Activated CD4-positive, alpha-beta T cell treated with anti-CD3 and anti-CD28 coated beads, Interleukin-2, Interleukin-4, amounts not matched to agents 100 ng/mL and 50 ng/mL, durations not matched to agents 16 hours and 8 hours (primary cell): ENCODE measurements at regions not wholly inside any gene's neighbourhood (a gene's known extent, or its start where the extent isn't known, plus 50 kb on each side); places are given as distances from the start of the nearest gene placed in this dataset.

ENCODE experiments used
- DNase-seq: peaks from one replicate; pipeline ENCODE4 v3.0.0-alpha.2; 2020; ENCODE audit warnings: low spot score

GRCh38 chr5:174410716-174411478, 313.5 kb upstream of the MSX2 start:
- no peak for DNase-seq

DNA sequence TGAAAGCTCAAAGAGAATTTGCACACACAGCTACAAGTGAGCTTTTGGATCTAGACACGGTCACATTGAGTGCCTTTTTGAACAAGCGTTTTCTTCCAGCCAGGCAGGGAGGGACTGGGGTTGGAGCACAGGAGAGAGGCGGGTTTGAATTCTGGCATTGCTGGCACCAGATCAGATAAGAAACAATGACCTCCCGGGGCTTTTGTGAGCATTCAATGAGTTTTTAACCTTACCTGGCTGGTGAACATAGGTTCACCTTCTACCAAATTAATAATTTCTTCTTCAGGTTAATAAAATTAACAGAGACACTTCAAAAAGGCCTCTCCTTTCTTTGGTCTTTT, 312.9 kb upstream of the MSX2 start:
- DNase-seq: no peak

GRCh38 chr5:174412374-174412773, 312.0 kb upstream of the MSX2 start:
- DNase-seq: no peak

DNA sequence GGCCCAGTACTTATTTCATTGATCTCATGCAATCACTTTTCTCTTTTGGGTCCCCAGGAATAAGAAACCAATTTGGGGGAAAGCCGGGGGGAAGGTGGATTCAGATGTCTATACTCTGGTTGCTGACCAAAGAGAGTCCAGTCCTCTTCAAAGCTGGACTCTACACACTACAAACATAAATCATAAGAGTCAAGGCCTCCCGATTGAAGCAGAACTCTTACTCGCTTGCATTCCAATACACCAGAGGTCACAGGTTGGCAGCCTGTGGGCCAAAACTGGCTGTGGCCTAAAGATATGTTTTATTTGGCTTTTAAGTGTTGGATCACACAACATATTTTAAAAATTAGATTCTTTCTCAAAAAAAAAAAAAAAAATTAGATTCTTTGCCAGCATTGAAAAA, 311.4 kb upstream of the MSX2 start:
- no peak for DNase-seq

DNA sequence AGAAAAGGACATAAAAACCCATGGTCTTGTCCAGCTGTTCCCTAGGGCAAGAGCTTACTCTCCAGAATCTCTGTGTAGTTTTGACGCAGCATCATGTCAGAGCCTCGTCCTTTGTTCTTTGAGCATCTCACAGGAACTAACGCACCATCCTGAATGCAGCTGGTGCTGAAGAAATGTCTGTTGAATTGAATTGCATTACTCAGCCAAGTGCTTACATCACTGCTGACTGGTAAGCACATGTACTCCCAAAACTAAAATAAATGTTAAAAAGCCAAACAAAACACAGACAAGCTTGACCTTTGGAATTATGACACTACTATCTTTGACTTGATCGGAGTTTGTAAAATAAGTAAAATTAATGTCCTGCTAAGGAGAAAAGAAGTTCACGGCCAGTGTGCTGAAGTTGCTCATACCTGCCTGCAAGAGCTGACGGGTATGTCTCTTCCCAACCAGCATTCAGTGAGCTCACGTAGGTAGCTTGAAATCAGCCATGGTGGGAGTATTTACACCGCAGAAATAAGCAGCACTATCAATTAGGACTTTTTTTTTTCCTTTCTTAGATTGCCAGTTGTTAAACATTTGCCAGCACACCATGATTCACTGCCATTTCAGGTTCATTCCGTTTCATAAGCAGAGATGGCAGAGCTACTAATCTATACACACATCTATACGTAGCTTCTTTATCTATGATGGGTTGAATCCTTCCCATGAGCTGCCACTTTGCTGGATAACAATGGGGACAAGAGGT, 310.6 kb upstream of the MSX2 start:
- no peak for DNase-seq

DNA sequence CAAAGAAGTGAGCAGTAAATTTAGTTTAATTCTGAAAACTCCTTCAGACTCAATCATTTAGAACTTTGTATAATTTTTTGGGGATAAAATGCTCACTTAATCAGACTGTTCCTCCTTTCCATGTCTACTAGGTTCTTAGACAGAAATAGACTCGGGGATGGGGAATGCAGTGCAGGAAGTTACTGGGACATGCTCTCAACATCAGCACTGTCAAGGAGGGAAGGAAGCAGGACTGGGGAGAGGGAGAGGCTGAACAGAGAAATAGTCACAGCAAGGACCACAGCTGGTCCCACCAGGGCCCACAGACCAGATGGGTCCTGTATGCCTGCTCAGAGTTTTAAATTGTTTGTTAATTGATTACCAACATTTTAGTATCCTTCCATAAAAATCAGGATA, 310.1 kb upstream of the MSX2 start:
- no peak for DNase-seq

GRCh38 chr5:174418809-174419539, 305.4 kb upstream of the MSX2 start:
- DNase-seq: no peak

- peak; percentile 82 for DNase-seq
Measured at GRCh38 chr5:174419540-174420132, 304.7 kb upstream of the MSX2 start.

- DNase-seq: no peak
Measured at GRCh38 chr5:174420651-174421407, 303.6 kb upstream of the MSX2 start.

- DNase-seq: no peak
Measured at GRCh38 chr5:174421408-174421805, 303.0 kb upstream of the MSX2 start.

- no peak for DNase-seq
Measured at GRCh38 chr5:174423558-174423957, 300.8 kb upstream of the MSX2 start.

DNA sequence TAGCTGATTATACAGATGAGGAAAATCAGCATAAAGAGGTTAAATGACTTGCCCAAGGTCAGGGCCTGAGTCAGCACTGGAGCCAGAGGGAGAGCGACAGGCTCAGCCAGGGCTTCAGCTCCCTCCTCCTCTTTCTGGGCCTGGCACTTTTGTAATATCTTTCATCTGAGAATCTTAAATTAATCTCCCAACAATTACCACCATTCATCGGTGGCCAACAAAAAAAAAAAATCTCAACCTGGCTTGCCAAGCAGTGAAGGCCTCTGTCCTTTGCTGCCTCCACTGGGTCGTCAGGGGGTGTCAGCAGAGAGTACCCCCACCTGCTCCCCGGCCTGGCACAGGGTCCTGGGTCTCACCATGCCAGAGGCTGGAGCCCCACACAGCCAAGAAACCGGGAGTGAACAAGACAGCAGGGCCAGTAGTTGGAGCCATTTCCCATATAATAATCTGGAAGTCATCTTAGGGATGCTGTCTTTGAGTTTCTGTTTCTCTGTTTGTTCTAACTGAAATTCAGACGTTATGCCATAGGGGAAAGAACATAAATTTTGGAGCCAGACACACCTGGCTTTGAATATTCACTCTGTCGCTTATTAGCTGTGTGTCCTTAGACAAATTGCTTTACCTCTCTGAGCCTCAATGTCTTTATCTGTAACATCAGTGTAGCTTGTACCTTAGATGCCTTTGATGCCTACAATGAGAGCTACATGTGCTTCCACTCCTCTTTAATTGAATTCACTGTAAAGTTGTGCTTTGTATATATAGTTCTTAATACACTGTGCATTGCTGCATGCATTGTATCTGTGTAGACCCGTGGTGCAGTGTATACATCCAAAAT, 299.9 kb upstream of the MSX2 start:
- no peak for DNase-seq

DNA sequence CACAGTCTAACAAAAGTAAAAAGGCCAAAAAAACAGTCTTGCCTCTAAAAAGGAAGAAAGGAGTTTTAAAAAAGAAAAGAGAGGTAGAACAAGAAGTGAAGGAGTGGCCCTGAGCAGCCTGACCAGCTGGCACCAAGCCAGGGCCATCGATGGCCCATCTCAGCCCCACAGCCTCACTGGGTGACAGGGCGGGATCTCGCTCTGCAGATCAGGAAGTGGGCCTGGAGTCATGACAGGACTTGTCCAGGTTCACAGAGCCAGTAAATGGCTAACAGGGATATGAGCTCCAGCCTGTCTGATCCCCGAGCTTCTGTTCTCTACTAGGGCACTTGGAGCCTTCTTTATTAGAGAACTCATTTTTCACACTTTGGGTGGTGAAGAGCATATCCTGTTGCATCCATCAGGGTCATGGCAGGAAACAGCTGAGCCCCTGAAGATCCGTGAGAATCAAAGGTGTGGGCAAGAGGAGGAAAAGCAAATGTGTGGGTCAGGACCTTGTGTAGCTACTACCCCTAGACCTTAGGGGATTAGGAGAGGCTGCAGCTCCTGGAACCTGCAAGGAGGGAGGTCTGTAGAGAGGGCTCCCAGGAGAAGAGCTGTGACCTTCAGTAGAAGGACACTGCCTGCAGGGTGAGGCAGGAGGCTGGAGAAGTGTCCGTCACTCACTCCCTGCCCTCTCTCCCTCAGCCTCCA, 299.0 kb upstream of the MSX2 start:
- no peak for DNase-seq

GRCh38 chr5:174425964-174426290, 298.5 kb upstream of the MSX2 start:
- DNase-seq: no peak

GRCh38 chr5:174426388-174426787, 298.0 kb upstream of the MSX2 start:
- DNase-seq: no peak

DNA sequence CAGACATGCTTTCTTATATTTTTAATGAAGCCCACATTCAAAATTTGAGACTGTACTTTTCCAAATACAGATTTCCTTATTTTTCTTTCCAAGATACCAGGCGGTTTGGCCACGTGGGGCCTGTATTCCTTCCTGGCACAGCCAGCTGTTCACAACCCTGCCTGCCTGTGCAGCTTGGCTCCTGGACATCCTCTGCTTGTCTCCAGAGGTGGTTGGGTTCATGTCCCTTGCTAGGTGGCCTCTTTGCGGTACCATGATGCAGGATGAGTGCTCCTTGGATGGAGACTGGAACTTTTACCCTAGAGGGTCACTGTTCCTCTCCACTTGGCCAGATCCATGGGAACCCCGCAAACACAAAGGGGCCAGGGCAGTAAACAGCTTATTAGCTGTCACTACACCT, 297.5 kb upstream of the MSX2 start:
- DNase-seq: no peak

- no peak for DNase-seq
Measured at GRCh38 chr5:174427304-174427703, 297.1 kb upstream of the MSX2 start.

DNA sequence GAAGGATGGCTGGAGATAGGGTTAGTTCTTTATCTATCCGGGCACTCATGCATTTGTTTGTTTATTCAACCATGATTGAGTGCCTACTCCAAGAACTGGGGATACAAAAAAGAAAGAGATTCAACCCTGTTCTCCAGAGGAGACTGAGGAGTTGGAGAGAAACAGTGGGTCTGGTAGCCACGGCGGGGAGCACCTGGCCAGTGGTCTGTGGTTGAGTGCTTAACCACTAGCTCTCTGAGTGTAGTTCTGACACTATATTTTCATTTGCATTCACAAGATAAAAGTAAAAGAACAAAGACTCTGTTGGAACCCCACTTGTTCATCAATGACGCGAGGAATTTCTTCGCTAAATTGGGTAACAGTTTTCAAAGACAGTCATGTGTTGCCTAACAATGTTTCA, 295.5 kb upstream of the MSX2 start:
- DNase-seq: no peak

DNA sequence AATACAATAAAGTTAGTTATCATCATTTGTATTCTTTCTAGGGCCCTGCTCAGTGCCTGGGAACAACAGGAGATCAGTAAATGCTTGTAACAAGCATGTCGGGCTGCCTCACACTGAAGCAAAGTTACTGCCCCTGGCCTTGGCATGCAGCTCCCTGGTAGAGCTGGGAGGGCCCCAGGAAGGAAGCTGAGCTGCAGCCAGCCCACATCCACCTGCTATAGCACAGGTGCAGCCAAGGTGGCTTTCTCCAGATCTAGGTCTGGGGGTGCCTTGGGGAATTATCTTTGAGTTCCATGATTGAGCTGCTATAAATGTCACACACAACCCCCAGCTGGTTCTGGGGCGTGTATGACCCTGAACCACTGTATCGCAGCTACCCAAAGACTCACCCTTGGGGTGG, 293.4 kb upstream of the MSX2 start:
- DNase-seq: no peak

DNA sequence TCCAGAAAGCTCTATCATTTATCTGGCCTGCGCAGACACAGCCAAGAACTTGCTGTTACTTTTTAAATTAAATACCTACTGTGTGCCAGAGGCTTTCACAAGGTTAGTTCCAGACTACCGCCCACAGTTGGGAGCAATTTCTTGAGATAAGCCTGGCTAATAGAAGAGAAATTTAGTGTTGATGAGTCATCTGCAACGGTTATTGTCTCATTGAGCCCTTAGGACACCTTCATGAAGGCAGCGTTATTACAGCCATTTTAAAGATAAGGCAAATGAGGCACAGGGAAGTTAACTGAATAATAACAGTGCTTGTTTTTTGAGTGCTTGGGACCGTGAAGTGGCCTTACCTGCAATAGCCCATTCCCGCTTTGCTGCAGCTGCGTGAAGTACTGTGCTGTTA, 292.9 kb upstream of the MSX2 start:
- DNase-seq: no peak

GRCh38 chr5:174433098-174433497, 291.3 kb upstream of the MSX2 start:
- no peak for DNase-seq
